AG10803 (cell line): ENCODE measurements at regions not wholly inside any gene's neighbourhood (a gene's known extent, or its start where the extent isn't known, plus 50 kb on each side); places are given as distances from the start of the nearest gene placed in this dataset.

ENCODE experiments used
- DNase-seq: peaks from one replicate; pipeline ENCODE4 v3.0.0; 2010; ENCODE audit warnings: low read depth
- H3K4me3 ChIP-seq: 2 replicates; pipeline ENCODE4 v1.5.1; 2011; ENCODE audit warnings: mild to moderate bottlenecking, low read length, control low read depth
- CTCF ChIP-seq: conservative IDR thresholded peaks from 2 replicates; pipeline ENCODE4 v1.5.1; 2011; ENCODE audit warnings: mild to moderate bottlenecking, low read length, control low read depth, inconsistent platforms

- no peak overlapping the region for H3K4me3 ChIP-seq
- TF ChIP-seq CTCF = no peak
- DNase-seq = no peak
Observed at GRCh38 chr3:14320219-14320618, 82.2 kb upstream of the SLC6A6 start.

- no peak overlapping the region for H3K4me3 ChIP-seq
- DNase-seq = no peak
- no peak for TF ChIP-seq CTCF
Observed at GRCh38 chr3:14322001-14322400, 80.4 kb upstream of the SLC6A6 start.

GRCh38 chr3:14322667-14323295 is 79.6 kb upstream of the SLC6A6 start:
- no peak for DNase-seq
- no peak overlapping the region for H3K4me3 ChIP-seq
- TF ChIP-seq CTCF = no peak

- TF ChIP-seq CTCF = no peak
- no peak overlapping the region for H3K4me3 ChIP-seq
- no peak for DNase-seq
Observed at GRCh38 chr3:14323401-14324223, 78.8 kb upstream of the SLC6A6 start.

GRCh38 chr3:14324224-14324944 is 78.0 kb upstream of the SLC6A6 start:
- TF ChIP-seq CTCF = no peak
- DNase-seq = no peak
- H3K4me3 ChIP-seq = no peak overlapping the region

- TF ChIP-seq CTCF = no peak
- no peak overlapping the region for H3K4me3 ChIP-seq
- no peak for DNase-seq
Observed at GRCh38 chr3:14328422-14328821, 74.0 kb upstream of the SLC6A6 start.
